ENCODE measurements at regions not wholly inside any gene's neighbourhood (a gene's known extent, or its start where the extent isn't known, plus 50 kb on each side); places are given as distances from the start of the nearest gene placed in this dataset.

GRCh38 chr22:48756146-48757111 is 1071.2 kb downstream of the BRD1 start:
- no peak for TF ChIP-seq CTCF (IDR thresholded peaks at IDR 0.05; ENCODE audit: low read length)
- no peak for TF ChIP-seq EZH2 (optimal IDR thresholded peaks at IDR 0.05; ENCODE audit: low read depth, low read length)

Measured in MM.1S (cell line).